CD4-positive, alpha-beta T cell (primary cell): ENCODE measurements at regions not wholly inside any gene's neighbourhood (a gene's known extent, or its start where the extent isn't known, plus 50 kb on each side); places are given as distances from the start of the nearest gene placed in this dataset.

ENCODE experiments used
- ATAC-seq: fragments of 200-7000 bp; cut with Tn5 transposase; one replicate; pipeline ENCODE4 v1.10.0; 2022; ENCODE audit warnings: mild to moderate bottlenecking; ENCODE audit not compliant: poor library complexity
- CTCF ChIA-PET: fragments of 350-600 bp; sonication (Branson Sonifier 250); formaldehyde crosslinking; loops from one replicate; lab custom pipeline; 2021; ENCODE audit warnings: antibody characterized with exemption, inconsistent platforms; lab: Charles Lee
- POLR2A ChIA-PET: fragments of 350-600 bp; sonication (Branson Sonifier 250); formaldehyde crosslinking; loops from one replicate; lab custom pipeline; 2021; ENCODE audit warnings: antibody characterized with exemption, inconsistent platforms; lab: Charles Lee
- DNase-seq, 14 experiments: peaks; one replicate each; pipeline ENCODE4 v3.0.0-alpha.2; 2013 to 2020; ENCODE audit warnings: mixed read lengths in 2 of 14
- H3K27ac ChIP-seq, 2 donors: one replicate each; pipeline versions ENCODE4 v1.5.1 to v1.7.0; 2013; ENCODE audit warnings: low read length in 2 of 2, low read depth in 1 of 2, mild to moderate bottlenecking in 1 of 2
- H3K27me3 ChIP-seq, 2 experiments: 1 replicate in 1 of 2; 2 replicates in 1 of 2; pipeline versions ENCODE4 v1.6.1 to v1.7.0; 2013; ENCODE audit warnings: low read length in 2 of 2, control low read depth in 1 of 2, mild to moderate bottlenecking in 1 of 2, moderate library complexity in 1 of 2; ENCODE audit not compliant: insufficient read depth in 2 of 2, control insufficient read depth in 1 of 2
- H3K36me3 ChIP-seq: one replicate; pipeline ENCODE4 v1.6.1; 2013; ENCODE audit warnings: low read length, control low read depth; ENCODE audit not compliant: insufficient read depth
- H3K4me1 ChIP-seq: one replicate; pipeline ENCODE4 v1.6.1; 2013; ENCODE audit warnings: low read length, control low read depth; ENCODE audit not compliant: insufficient read depth
- H3K4me3 ChIP-seq: one replicate; pipeline ENCODE4 v1.5.1; 2013; ENCODE audit warnings: mild to moderate bottlenecking, low read length, moderate library complexity
- H3K9me3 ChIP-seq, 2 experiments: 1 replicate in 1 of 2; 2 replicates in 1 of 2; pipeline versions ENCODE4 v1.6.1 to v1.7.0; 2013; ENCODE audit warnings: low read length in 2 of 2, mild to moderate bottlenecking in 2 of 2, control low read depth in 1 of 2, moderate library complexity in 1 of 2; ENCODE audit not compliant: control insufficient read depth in 1 of 2, insufficient read depth in 1 of 2
- H3K27ac Mint-ChIP-seq: one replicate; pipeline ENCODE4 v1.8.0; 2020; ENCODE audit warnings: mixed read lengths
- H3K27me3 Mint-ChIP-seq: one replicate; pipeline ENCODE4 v1.8.0; 2021; ENCODE audit warnings: mixed read lengths
- H3K36me3 Mint-ChIP-seq: one replicate; pipeline ENCODE4 v1.8.0; 2021; ENCODE audit warnings: low read depth, mixed read lengths
- H3K4me1 Mint-ChIP-seq: one replicate; pipeline ENCODE4 v1.8.0; 2021; ENCODE audit warnings: low read depth, mixed read lengths
- H3K4me3 Mint-ChIP-seq: one replicate; pipeline ENCODE4 v1.8.0; 2020; ENCODE audit warnings: mild to moderate bottlenecking, mixed read lengths
- H3K9me3 Mint-ChIP-seq: one replicate; pipeline ENCODE4 v1.8.0; 2020; ENCODE audit warnings: mixed read lengths
- intact Hi-C, 2 experiments: fragments of 100-400 bp; cut with DNase I in 1 of 2; cut with micrococcal nuclease in 1 of 2; formaldehyde crosslinking; loops; one replicate each; pipeline versions ENCODE4 v1.15.1 to v1.9.0; 2023 to 2025; cut with DNase I, micrococcal nuclease
- TF ChIP-seq, protein P1 (sequence below): fragments of 200-600 bp; IDR thresholded peaks from one replicate; pipeline ENCODE4 v1.8.0; 2022; ENCODE audit warnings: antibody characterized with exemption, mild to moderate bottlenecking

DNA sequence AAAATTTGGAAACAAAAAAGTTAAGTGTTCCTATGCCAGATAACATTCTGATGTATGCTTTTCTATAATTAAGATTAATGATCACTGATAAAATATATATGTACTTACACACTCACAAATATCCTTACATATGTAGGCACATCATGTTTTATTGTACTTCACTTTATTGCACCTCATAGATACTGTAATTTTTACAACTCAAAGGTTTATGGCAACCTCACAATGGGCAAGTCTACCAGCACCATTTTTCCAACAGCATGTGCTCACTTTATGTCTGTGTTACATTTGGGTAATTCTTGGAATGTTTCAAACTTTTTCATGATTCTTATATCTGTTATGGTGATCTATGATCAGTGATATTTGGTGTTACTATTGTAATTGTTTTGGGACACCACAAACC is 57.8 kb upstream of the GPRIN3 start:
- H3K27me3 ChIP-seq, result no peaks in the 10 kb centered on the region
- ATAC-seq (no peak), DNase-seq (no peak)
- H3K27ac ChIP-seq, result no peak overlapping the region
- H3K4me3 ChIP-seq, result no peak overlapping the region
- intact Hi-C loops, result loop anchor here in 1 of 2 experiments (5.0 kb wide), 1 partner anchor 37 kb away; no protein-coding TSS in a partner anchor
- Mint-ChIP-seq H3K9me3 (peaks cover 3% of the 10 kb centered on the region), H3K36me3 (no peaks in the 10 kb centered on the region), H3K27me3 (no peaks in the 10 kb centered on the region), H3K4me1 (peaks cover 8% of the 10 kb centered on the region), H3K27ac (no peak overlapping the region), H3K4me3 (no peak overlapping the region)
- ChIA-PET POLR2A (no interaction called here), CTCF (no interaction called here)
- TF ChIP-seq, protein P1, sequence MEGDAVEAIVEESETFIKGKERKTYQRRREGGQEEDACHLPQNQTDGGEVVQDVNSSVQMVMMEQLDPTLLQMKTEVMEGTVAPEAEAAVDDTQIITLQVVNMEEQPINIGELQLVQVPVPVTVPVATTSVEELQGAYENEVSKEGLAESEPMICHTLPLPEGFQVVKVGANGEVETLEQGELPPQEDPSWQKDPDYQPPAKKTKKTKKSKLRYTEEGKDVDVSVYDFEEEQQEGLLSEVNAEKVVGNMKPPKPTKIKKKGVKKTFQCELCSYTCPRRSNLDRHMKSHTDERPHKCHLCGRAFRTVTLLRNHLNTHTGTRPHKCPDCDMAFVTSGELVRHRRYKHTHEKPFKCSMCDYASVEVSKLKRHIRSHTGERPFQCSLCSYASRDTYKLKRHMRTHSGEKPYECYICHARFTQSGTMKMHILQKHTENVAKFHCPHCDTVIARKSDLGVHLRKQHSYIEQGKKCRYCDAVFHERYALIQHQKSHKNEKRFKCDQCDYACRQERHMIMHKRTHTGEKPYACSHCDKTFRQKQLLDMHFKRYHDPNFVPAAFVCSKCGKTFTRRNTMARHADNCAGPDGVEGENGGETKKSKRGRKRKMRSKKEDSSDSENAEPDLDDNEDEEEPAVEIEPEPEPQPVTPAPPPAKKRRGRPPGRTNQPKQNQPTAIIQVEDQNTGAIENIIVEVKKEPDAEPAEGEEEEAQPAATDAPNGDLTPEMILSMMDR, result no peak
- no peaks in the 10 kb centered on the region for H3K9me3 ChIP-seq
- no peaks in the 10 kb centered on the region for H3K4me1 ChIP-seq
- H3K36me3 ChIP-seq, result no peaks in the 10 kb centered on the region

DNA sequence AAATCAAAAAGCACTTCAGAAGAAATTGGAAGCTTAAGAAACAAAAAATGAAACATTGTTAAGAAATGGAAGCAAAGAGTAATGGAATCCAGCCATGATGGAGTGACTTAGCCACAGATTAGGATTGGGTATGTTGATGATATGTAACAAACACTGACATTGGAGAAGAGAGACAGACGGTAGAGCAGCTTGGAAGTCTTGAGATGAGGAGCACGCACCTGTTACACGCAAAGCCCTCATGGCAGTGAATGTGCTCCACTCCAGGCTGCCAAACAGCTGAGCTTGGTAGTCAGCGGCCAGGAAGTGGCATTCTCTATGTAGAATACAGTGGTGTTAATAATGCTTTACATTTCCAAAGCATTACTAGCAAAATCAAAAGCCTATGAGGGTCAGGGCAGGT is 56.9 kb upstream of the GPRIN3 start:
- no peak for ATAC-seq
- no peak overlapping the region for H3K4me3 Mint-ChIP-seq
- no peaks in the 10 kb centered on the region for H3K4me1 ChIP-seq
- H3K9me3 ChIP-seq, result no peaks in the 10 kb centered on the region
- no peak overlapping the region for H3K27ac ChIP-seq
- no peak overlapping the region for H3K4me3 ChIP-seq
- H3K9me3 Mint-ChIP-seq, result peaks cover 3% of the 10 kb centered on the region
- no peaks in the 10 kb centered on the region for H3K36me3 ChIP-seq
- H3K27me3 ChIP-seq, result no peaks in the 10 kb centered on the region
- POLR2A ChIA-PET, result interaction anchor here (0.6 kb wide), 1 partner anchor 1256 kb away, joined by 3 read pairs; no protein-coding TSS in a partner anchor
- no peak for DNase-seq
- intact Hi-C loops, result no loop called here
- CTCF ChIA-PET, result no interaction called here
- H3K36me3 Mint-ChIP-seq, result no peaks in the 10 kb centered on the region
- H3K27ac Mint-ChIP-seq, result no peak overlapping the region
- peaks cover 8% of the 10 kb centered on the region for H3K4me1 Mint-ChIP-seq
- TF ChIP-seq, protein P1, result no peak
- H3K27me3 Mint-ChIP-seq, result no peaks in the 10 kb centered on the region

DNA sequence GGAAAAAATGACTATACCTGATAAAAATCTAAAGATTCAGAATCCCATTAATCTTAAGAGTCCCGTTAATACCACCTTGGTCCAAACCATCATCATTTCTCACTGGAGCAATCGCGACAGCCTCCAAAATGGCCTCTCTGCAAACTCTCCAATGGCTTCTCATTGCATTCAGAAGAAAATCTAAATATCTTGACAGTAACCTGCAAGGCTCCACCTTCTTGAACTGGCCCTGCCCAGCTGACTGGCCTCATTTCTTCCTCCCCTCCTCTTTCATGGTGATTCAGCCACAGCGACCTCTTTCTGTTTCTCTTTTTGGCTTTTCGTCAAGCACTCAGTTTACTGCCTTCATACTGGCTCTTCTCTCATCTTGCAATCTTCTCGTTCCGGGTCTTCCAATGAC is 56.2 kb upstream of the GPRIN3 start:
- Histone ChIP-seq H3K27ac (no peak overlapping the region), H3K9me3 (no peaks in the 10 kb centered on the region), H3K4me1 (no peaks in the 10 kb centered on the region), H3K4me3 (no peak overlapping the region), H3K27me3 (no peaks in the 10 kb centered on the region), H3K36me3 (no peaks in the 10 kb centered on the region)
- H3K36me3 Mint-ChIP-seq, result no peaks in the 10 kb centered on the region
- no peak overlapping the region for H3K27ac Mint-ChIP-seq
- DNase-seq (no peak), ATAC-seq (no peak)
- TF ChIP-seq, protein P1, result no peak
- ChIA-PET CTCF (no interaction called here), POLR2A (no interaction called here)
- H3K27me3 Mint-ChIP-seq, result no peaks in the 10 kb centered on the region
- H3K4me3 Mint-ChIP-seq, result no peak overlapping the region
- intact Hi-C loops, result no loop called here
- peaks cover 8% of the 10 kb centered on the region for H3K4me1 Mint-ChIP-seq
- H3K9me3 Mint-ChIP-seq, result peaks cover 3% of the 10 kb centered on the region
